CD4-positive, alpha-beta T cell (primary cell): ENCODE measurements at regions not wholly inside any gene's neighbourhood (a gene's known extent, or its start where the extent isn't known, plus 50 kb on each side); places are given as distances from the start of the nearest gene placed in this dataset.

Source experiments
- ATAC-seq: fragments of 200-7000 bp; cut with Tn5 transposase; one replicate; pipeline ENCODE4 v1.10.0; 2022; ENCODE audit warnings: mild to moderate bottlenecking; ENCODE audit not compliant: poor library complexity
- CTCF ChIA-PET: fragments of 350-600 bp; sonication (Branson Sonifier 250); formaldehyde crosslinking; loops from one replicate; lab custom pipeline; 2021; ENCODE audit warnings: antibody characterized with exemption, inconsistent platforms; lab: Charles Lee
- POLR2A ChIA-PET: fragments of 350-600 bp; sonication (Branson Sonifier 250); formaldehyde crosslinking; loops from one replicate; lab custom pipeline; 2021; ENCODE audit warnings: antibody characterized with exemption, inconsistent platforms; lab: Charles Lee
- DNase-seq, 14 experiments: peaks; one replicate each; pipeline ENCODE4 v3.0.0-alpha.2; 2013 to 2020; ENCODE audit warnings: mixed read lengths in 2 of 14
- H3K27ac ChIP-seq, 2 donors: one replicate each; pipeline versions ENCODE4 v1.5.1 to v1.7.0; 2013; ENCODE audit warnings: low read length in 2 of 2, low read depth in 1 of 2, mild to moderate bottlenecking in 1 of 2
- H3K27me3 ChIP-seq, 2 experiments: 1 replicate in 1 of 2; 2 replicates in 1 of 2; pipeline versions ENCODE4 v1.6.1 to v1.7.0; 2013; ENCODE audit warnings: low read length in 2 of 2, control low read depth in 1 of 2, mild to moderate bottlenecking in 1 of 2, moderate library complexity in 1 of 2; ENCODE audit not compliant: insufficient read depth in 2 of 2, control insufficient read depth in 1 of 2
- H3K36me3 ChIP-seq: one replicate; pipeline ENCODE4 v1.6.1; 2013; ENCODE audit warnings: low read length, control low read depth; ENCODE audit not compliant: insufficient read depth
- H3K4me1 ChIP-seq: one replicate; pipeline ENCODE4 v1.6.1; 2013; ENCODE audit warnings: low read length, control low read depth; ENCODE audit not compliant: insufficient read depth
- H3K4me3 ChIP-seq: one replicate; pipeline ENCODE4 v1.5.1; 2013; ENCODE audit warnings: mild to moderate bottlenecking, low read length, moderate library complexity
- H3K9me3 ChIP-seq, 2 experiments: 1 replicate in 1 of 2; 2 replicates in 1 of 2; pipeline versions ENCODE4 v1.6.1 to v1.7.0; 2013; ENCODE audit warnings: low read length in 2 of 2, mild to moderate bottlenecking in 2 of 2, control low read depth in 1 of 2, moderate library complexity in 1 of 2; ENCODE audit not compliant: control insufficient read depth in 1 of 2, insufficient read depth in 1 of 2
- H3K27ac Mint-ChIP-seq: one replicate; pipeline ENCODE4 v1.8.0; 2020; ENCODE audit warnings: mixed read lengths
- H3K27me3 Mint-ChIP-seq: one replicate; pipeline ENCODE4 v1.8.0; 2021; ENCODE audit warnings: mixed read lengths
- H3K36me3 Mint-ChIP-seq: one replicate; pipeline ENCODE4 v1.8.0; 2021; ENCODE audit warnings: low read depth, mixed read lengths
- H3K4me1 Mint-ChIP-seq: one replicate; pipeline ENCODE4 v1.8.0; 2021; ENCODE audit warnings: low read depth, mixed read lengths
- H3K4me3 Mint-ChIP-seq: one replicate; pipeline ENCODE4 v1.8.0; 2020; ENCODE audit warnings: mild to moderate bottlenecking, mixed read lengths
- H3K9me3 Mint-ChIP-seq: one replicate; pipeline ENCODE4 v1.8.0; 2020; ENCODE audit warnings: mixed read lengths
- intact Hi-C, 2 experiments: fragments of 100-400 bp; cut with DNase I in 1 of 2; cut with micrococcal nuclease in 1 of 2; formaldehyde crosslinking; loops; one replicate each; pipeline versions ENCODE4 v1.15.1 to v1.9.0; 2023 to 2025; cut with DNase I, micrococcal nuclease
- TF ChIP-seq, protein P1 (sequence below): fragments of 200-600 bp; IDR thresholded peaks from one replicate; pipeline ENCODE4 v1.8.0; 2022; ENCODE audit warnings: antibody characterized with exemption, mild to moderate bottlenecking

DNA sequence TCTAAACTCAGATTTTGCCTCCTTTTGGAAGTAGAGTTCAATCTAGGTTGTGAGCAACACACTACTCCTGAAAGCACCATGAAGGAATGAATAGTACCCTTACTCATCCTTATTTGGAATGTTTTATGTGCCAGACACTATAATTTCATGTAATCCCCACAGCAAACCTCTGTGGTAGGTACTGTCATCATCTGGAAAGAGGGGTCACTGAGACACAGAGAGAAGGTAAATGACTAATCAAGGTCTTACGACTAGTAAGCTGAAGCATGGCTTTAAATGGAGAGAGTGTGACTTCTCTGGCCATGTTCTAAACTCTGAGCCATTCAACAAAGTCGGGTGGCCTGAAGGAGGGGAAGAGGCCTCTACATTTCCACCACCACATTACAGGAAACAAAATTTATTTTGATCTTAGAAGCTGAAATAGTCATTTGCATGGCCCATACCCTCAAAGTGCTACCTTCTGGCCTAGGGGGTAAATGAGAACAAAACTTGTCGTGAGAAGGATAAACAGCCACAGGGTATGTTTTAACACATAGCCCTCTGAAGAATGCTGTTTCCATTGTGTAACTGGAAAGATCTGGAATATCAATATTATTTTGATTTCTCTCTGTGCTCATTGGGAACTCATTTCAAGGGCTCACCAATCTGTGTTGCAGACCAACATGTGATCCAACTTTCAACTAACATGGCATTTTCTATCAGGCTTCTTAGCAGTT lies 180.8 kb upstream of the RFC3 start:
- ATAC-seq: no peak
- Mint-ChIP-seq H3K27me3 (peaks cover 12% of the 10 kb centered on the region), H3K4me3 (no peak overlapping the region)

DNA sequence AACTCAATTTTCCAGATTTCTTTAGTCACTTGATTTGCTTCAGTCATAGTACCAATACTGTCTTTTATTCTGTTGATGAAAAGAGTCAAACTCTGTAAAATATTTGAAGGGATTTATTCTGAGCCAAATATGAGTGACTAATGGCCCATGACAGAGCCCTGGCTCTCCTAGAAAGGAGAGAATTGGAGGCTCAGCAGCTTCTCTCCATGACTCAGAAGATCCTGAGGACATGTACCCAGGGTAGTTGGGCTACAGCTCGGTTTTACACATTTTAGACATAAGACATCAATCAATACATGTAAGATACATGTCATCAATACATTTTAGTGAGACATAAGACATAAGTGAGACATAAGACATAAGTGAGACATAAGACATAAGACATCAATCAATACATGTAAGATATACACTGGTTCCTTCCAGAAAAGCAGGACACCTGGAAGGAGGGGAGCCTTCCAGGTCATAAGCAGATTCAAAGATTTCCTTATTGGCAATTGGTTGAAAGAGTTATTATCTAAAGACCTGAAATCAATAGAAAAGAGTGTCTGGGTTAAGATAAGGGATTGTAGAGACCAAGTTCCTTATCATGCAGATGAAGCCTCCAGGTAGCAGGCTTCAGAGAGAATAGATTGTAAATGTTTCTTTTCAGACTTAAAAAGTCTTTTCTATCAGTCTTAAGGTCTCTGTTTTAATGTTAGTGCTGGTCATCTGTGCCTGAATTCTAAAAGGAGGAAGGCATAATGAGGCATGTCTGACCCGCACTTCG lies 179.8 kb upstream of the RFC3 start:
- Mint-ChIP-seq H3K4me3 (no peak overlapping the region), H3K27ac (no peak overlapping the region), H3K4me1 (no peaks in the 10 kb centered on the region), H3K9me3 (no peaks in the 10 kb centered on the region), H3K36me3 (no peaks in the 10 kb centered on the region), H3K27me3 (peaks cover 12% of the 10 kb centered on the region)
- ChIA-PET CTCF (no interaction called here), POLR2A (no interaction called here)
- TF ChIP-seq, protein P1, sequence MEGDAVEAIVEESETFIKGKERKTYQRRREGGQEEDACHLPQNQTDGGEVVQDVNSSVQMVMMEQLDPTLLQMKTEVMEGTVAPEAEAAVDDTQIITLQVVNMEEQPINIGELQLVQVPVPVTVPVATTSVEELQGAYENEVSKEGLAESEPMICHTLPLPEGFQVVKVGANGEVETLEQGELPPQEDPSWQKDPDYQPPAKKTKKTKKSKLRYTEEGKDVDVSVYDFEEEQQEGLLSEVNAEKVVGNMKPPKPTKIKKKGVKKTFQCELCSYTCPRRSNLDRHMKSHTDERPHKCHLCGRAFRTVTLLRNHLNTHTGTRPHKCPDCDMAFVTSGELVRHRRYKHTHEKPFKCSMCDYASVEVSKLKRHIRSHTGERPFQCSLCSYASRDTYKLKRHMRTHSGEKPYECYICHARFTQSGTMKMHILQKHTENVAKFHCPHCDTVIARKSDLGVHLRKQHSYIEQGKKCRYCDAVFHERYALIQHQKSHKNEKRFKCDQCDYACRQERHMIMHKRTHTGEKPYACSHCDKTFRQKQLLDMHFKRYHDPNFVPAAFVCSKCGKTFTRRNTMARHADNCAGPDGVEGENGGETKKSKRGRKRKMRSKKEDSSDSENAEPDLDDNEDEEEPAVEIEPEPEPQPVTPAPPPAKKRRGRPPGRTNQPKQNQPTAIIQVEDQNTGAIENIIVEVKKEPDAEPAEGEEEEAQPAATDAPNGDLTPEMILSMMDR: no peak
- intact Hi-C loops: no loop called here
- H3K27me3 ChIP-seq: no peaks in the 10 kb centered on the region
- no peak for ATAC-seq
- H3K4me1 ChIP-seq: no peaks in the 10 kb centered on the region
- no peak overlapping the region for H3K27ac ChIP-seq
- H3K36me3 ChIP-seq: no peaks in the 10 kb centered on the region
- H3K4me3 ChIP-seq: no peak overlapping the region
- H3K9me3 ChIP-seq: no peaks in the 10 kb centered on the region
- no peak for DNase-seq

More for the DNA sequence above, 180.8 kb upstream of the RFC3 start:
- intact Hi-C loops: no loop called here
- TF ChIP-seq, protein P1: no peak
- H3K27ac Mint-ChIP-seq: no peak overlapping the region
- Histone ChIP-seq H3K4me1 (no peaks in the 10 kb centered on the region), H3K27ac (no peak overlapping the region), H3K27me3 (no peaks in the 10 kb centered on the region), H3K36me3 (no peaks in the 10 kb centered on the region), H3K9me3 (no peaks in the 10 kb centered on the region), H3K4me3 (no peak overlapping the region)
- no peak for DNase-seq
- ChIA-PET POLR2A (no interaction called here), CTCF (no interaction called here)
- no peaks in the 10 kb centered on the region for H3K4me1 Mint-ChIP-seq
- no peaks in the 10 kb centered on the region for H3K9me3 Mint-ChIP-seq
- H3K36me3 Mint-ChIP-seq: no peaks in the 10 kb centered on the region

DNA sequence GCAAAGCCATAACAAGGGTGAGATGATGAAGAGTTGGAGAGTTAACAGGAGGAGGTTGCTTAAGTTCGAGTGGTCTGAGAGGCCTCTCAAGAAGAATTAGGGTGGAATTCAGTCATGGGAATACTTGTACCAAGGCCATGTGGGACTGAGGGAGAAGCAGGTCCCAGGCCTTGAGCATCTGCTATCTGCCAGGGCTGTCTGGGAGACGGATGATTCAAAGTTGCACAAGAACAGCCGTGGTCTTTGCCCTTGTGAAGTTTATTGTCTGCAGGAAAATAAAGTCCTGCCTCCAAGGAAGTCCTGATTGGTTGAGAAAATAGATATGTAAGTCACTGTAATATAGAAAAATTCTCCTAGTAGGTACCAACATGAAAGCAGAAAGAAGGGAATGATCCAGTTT lies 178.8 kb upstream of the RFC3 start:
- no peaks in the 10 kb centered on the region for H3K27me3 ChIP-seq
- Mint-ChIP-seq H3K27me3 (peaks cover 5% of the 10 kb centered on the region), H3K4me3 (no peak overlapping the region), H3K27ac (no peak overlapping the region), H3K36me3 (no peaks in the 10 kb centered on the region), H3K4me1 (no peaks in the 10 kb centered on the region), H3K9me3 (no peaks in the 10 kb centered on the region)
- no peak overlapping the region for H3K27ac ChIP-seq
- DNase-seq: no peak
- CTCF ChIA-PET: no interaction called here
- H3K36me3 ChIP-seq: no peaks in the 10 kb centered on the region
- ATAC-seq: no peak
- intact Hi-C loops: no loop called here
- no peak overlapping the region for H3K4me3 ChIP-seq
- TF ChIP-seq, protein P1: no peak
- POLR2A ChIA-PET: no interaction called here
- no peaks in the 10 kb centered on the region for H3K9me3 ChIP-seq
- no peaks in the 10 kb centered on the region for H3K4me1 ChIP-seq
